Activated CD8-positive, alpha-beta T cell treated with anti-CD3 and anti-CD28 coated beads for 36 hours (primary cell): ENCODE measurements at regions not wholly inside any gene's neighbourhood (a gene's known extent, or its start where the extent isn't known, plus 50 kb on each side); places are given as distances from the start of the nearest gene placed in this dataset.

Experiments used
- ATAC-seq: fragments of 200-7000 bp; cut with Tn5 transposase; one replicate; pipeline ENCODE4 v1.10.0; 2021; ENCODE audit warnings: mild to moderate bottlenecking, moderate library complexity
- CTCF ChIA-PET: fragments of 350-600 bp; sonication (Branson Sonifier 250); formaldehyde crosslinking; loops from one replicate; lab custom pipeline; 2021; ENCODE audit warnings: antibody characterized with exemption; lab: Charles Lee
- POLR2A ChIA-PET: fragments of 350-600 bp; sonication (Branson Sonifier 250); formaldehyde crosslinking; loops from one replicate; lab custom pipeline; 2021; ENCODE audit warnings: antibody characterized with exemption; lab: Charles Lee
- DNase-seq: peaks from one replicate; pipeline ENCODE4 v3.0.0-alpha.2; 2020
- H3K27ac Mint-ChIP-seq: one replicate; pipeline ENCODE4 v1.8.0; 2021; ENCODE audit warnings: mild to moderate bottlenecking, mixed read lengths
- H3K27me3 Mint-ChIP-seq: one replicate; pipeline ENCODE4 v1.8.0; 2021; ENCODE audit warnings: mixed read lengths
- H3K36me3 Mint-ChIP-seq: one replicate; pipeline ENCODE4 v1.8.0; 2021; ENCODE audit warnings: low read depth, mixed read lengths
- H3K4me1 Mint-ChIP-seq: one replicate; pipeline ENCODE4 v1.8.0; 2021; ENCODE audit warnings: low read depth, mixed read lengths
- H3K4me3 Mint-ChIP-seq: one replicate; pipeline ENCODE4 v1.8.0; 2021; ENCODE audit warnings: mild to moderate bottlenecking, moderate library complexity, mixed read lengths
- H3K9me3 Mint-ChIP-seq: one replicate; pipeline ENCODE4 v1.8.0; 2021; ENCODE audit warnings: mixed read lengths
- CTCF ChIP-seq: fragments of 200-600 bp; IDR thresholded peaks from one replicate; pipeline ENCODE4 v1.8.0; 2022; ENCODE audit warnings: antibody characterized with exemption, mild to moderate bottlenecking
- intact Hi-C: fragments of 100-400 bp; cut with micrococcal nuclease; formaldehyde crosslinking; loops from one replicate; pipeline ENCODE4 v1.10.0; 2022

- no peak for DNase-seq
- no peak overlapping the region for H3K4me3 Mint-ChIP-seq
- POLR2A ChIA-PET, result no interaction called here
- H3K9me3 Mint-ChIP-seq, result no peaks in the 10 kb centered on the region
- TF ChIP-seq CTCF, result no peak
- ATAC-seq, result no peak
- CTCF ChIA-PET, result interaction anchor here (1.4 kb wide), 1 partner anchor 211 kb away, joined by 4 read pairs; no protein-coding TSS in a partner anchor
- H3K36me3 Mint-ChIP-seq, result no peaks in the 10 kb centered on the region
- H3K4me1 Mint-ChIP-seq, result no peaks in the 10 kb centered on the region
- H3K27me3 Mint-ChIP-seq, result no peaks in the 10 kb centered on the region
- intact Hi-C loops, result no loop called here
- H3K27ac Mint-ChIP-seq, result no peak overlapping the region
Measured at GRCh38 chr2:158907926-158908456, 60.4 kb upstream of the TANC1 start.

DNA sequence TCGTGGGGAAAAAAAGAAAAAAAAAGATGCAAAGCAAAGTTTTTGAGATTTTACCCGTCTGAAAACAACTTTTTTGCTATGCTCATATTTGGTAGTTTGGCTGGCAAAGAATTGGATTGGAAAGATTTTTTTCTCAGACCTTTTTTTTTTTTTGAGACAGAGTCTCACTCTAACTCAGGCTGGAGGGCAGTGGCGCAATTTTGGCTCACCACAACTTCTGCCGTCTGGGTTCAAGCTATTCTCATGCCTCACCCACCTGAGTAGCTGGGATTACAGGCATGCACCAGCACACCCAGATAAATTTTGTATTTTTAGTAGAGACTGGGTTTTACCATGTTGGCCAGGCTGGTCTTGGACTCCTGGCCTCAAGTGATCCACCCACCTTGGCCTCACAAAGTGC is 56.3 kb upstream of the TANC1 start:
- H3K27ac Mint-ChIP-seq, result no peak overlapping the region
- TF ChIP-seq CTCF, result no peak
- H3K9me3 Mint-ChIP-seq, result no peaks in the 10 kb centered on the region
- no peaks in the 10 kb centered on the region for H3K36me3 Mint-ChIP-seq
- ChIA-PET CTCF (interaction anchor here (0.8 to 2.2 kb wide), 2 partner anchors 10 to 206 kb away, joined by 3 to 6 read pairs; no protein-coding TSS in a partner anchor), POLR2A (no interaction called here)
- DNase-seq, result no peak
- intact Hi-C loops, result no loop called here
- ATAC-seq, result no peak
- H3K27me3 Mint-ChIP-seq, result no peaks in the 10 kb centered on the region
- H3K4me3 Mint-ChIP-seq, result no peak overlapping the region
- H3K4me1 Mint-ChIP-seq, result no peaks in the 10 kb centered on the region

- ATAC-seq (no peak), DNase-seq (no peak)
- POLR2A ChIA-PET, result no interaction called here
- TF ChIP-seq CTCF, result no peak
- H3K27ac Mint-ChIP-seq, result no peak overlapping the region
- H3K4me3 Mint-ChIP-seq, result no peak overlapping the region
- no peaks in the 10 kb centered on the region for H3K9me3 Mint-ChIP-seq
- no peaks in the 10 kb centered on the region for H3K4me1 Mint-ChIP-seq
- CTCF ChIA-PET, result interaction anchor here (0.7 to 2.2 kb wide), 2 partner anchors 10 to 99 kb away, joined by 3 to 6 read pairs; no protein-coding TSS in a partner anchor
- intact Hi-C loops, result no loop called here
- H3K36me3 Mint-ChIP-seq, result no peaks in the 10 kb centered on the region
- no peaks in the 10 kb centered on the region for H3K27me3 Mint-ChIP-seq
Measured at GRCh38 chr2:158912765-158913164, 55.7 kb upstream of the TANC1 start.

GRCh38 chr2:158914066-158914465 is 54.4 kb upstream of the TANC1 start:
- no peak overlapping the region for H3K4me3 Mint-ChIP-seq
- H3K27ac Mint-ChIP-seq, result no peak overlapping the region
- no peaks in the 10 kb centered on the region for H3K36me3 Mint-ChIP-seq
- ATAC-seq (no peak), DNase-seq (no peak)
- H3K27me3 Mint-ChIP-seq, result no peaks in the 10 kb centered on the region
- no peaks in the 10 kb centered on the region for H3K4me1 Mint-ChIP-seq
- TF ChIP-seq CTCF, result no peak
- CTCF ChIA-PET, result interaction anchor here (2.2 kb wide), 1 partner anchor 12 kb away, joined by 6 read pairs; no protein-coding TSS in a partner anchor
- intact Hi-C loops, result no loop called here
- no peaks in the 10 kb centered on the region for H3K9me3 Mint-ChIP-seq
- POLR2A ChIA-PET, result no interaction called here

DNA sequence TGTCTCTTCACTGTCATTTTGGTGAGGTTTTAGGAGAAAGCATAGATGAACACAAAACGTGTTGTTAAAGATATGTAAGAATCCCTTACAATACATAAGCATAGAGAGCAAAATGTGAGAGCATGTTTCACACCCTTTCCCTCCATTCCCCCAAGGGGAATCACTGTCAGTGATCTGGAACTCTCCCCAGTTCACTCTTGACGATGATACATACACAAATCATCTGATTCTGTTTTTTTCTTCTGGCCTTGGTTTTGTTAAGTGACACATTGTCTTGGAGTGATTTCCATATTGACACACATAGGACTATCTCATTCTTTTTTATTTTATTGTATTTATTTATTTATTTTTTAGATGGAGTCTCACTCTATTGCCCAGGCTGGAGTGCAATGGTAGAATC is 53.7 kb upstream of the TANC1 start:
- no peaks in the 10 kb centered on the region for H3K4me1 Mint-ChIP-seq
- H3K27me3 Mint-ChIP-seq, result no peaks in the 10 kb centered on the region
- no peak for TF ChIP-seq CTCF
- ChIA-PET POLR2A (no interaction called here), CTCF (no interaction called here)
- DNase-seq (no peak), ATAC-seq (no peak)
- no peak overlapping the region for H3K4me3 Mint-ChIP-seq
- no peaks in the 10 kb centered on the region for H3K9me3 Mint-ChIP-seq
- no peak overlapping the region for H3K27ac Mint-ChIP-seq
- intact Hi-C loops, result no loop called here
- H3K36me3 Mint-ChIP-seq, result no peaks in the 10 kb centered on the region
